ENCODE measurements at regions not wholly inside any gene's neighbourhood (a gene's known extent, or its start where the extent isn't known, plus 50 kb on each side); places are given as distances from the start of the nearest gene placed in this dataset.
A peak's percentile ranks its signal among the peaks of the same experiment; 100 is the strongest.

DNA sequence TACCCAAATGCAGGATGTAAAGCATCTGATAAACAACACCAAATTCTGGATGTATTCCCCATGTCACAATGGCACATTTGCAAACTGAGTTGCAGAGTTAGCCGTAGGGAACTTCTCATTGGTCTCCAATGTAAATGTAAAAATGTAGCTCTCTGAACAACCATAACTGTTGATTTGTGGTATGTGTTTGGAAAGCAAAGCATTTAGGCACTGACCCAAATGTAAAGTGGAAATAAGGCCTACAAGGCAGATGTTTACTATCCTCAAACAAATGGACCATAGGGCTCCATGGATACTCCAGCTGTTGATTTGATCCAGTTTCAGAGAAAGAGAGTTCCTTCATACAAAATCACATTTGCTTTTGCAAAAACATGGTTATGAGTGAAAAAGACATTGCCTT lies 223.0 kb upstream of the ELAC2 start:
- no peak overlapping the region for H3K4me3 ChIP-seq
- WGBS, 4 donors: 74 to 88% (median 85%) methylated on average over 1 of the region's 1 CpG

DNA sequence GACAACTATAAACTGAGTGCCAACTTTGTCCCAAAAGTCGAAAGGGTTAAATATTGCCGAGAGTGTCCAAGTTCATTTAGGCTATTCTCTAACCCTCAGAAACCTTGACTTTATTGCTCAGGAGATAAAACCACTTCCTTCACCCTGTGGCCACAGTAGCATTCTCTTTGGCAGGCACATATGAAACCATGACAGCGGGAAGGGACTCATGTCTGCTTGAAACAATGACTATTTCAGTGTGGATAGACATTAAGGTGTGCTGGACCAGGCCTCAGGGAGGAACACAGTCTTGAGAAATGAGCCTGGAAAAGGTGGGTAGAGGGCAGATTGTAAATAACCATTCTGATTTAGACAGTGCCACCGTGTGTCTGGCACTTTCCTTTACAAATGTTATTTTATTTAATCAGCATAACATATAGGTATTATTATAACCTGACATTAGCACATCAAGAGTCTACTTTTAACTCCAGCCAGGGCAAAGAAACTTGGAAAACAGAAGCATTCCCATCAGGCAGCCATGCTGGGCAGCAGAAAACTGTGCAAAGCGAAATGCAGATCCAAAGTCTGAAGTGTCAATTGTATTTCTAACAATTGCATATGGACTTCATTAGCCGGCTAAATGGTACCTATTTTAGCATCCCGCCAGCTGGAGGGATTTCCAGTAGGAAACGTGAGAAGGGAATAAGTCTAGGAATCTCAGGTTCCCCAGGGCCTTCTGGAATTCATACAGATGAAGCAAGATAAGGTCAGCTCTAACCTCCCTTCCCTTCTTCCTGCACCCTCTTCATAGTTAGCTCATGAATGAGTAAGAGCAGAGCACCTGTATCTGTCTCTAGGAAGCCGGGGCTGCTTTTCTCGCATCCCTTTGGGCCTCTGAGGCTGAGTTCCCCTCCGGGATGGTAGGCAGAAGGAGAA lies 212.8 kb upstream of the ELAC2 start:
- no peak for TF ChIP-seq POLR2A (IDR thresholded peaks at IDR 0.05)
- TF ChIP-seq, protein P1, sequence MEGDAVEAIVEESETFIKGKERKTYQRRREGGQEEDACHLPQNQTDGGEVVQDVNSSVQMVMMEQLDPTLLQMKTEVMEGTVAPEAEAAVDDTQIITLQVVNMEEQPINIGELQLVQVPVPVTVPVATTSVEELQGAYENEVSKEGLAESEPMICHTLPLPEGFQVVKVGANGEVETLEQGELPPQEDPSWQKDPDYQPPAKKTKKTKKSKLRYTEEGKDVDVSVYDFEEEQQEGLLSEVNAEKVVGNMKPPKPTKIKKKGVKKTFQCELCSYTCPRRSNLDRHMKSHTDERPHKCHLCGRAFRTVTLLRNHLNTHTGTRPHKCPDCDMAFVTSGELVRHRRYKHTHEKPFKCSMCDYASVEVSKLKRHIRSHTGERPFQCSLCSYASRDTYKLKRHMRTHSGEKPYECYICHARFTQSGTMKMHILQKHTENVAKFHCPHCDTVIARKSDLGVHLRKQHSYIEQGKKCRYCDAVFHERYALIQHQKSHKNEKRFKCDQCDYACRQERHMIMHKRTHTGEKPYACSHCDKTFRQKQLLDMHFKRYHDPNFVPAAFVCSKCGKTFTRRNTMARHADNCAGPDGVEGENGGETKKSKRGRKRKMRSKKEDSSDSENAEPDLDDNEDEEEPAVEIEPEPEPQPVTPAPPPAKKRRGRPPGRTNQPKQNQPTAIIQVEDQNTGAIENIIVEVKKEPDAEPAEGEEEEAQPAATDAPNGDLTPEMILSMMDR (IDR thresholded peaks at IDR 0.05): peak in 1 of 12 donors; percentile 5
- Histone ChIP-seq H3K4me3 (no peak overlapping the region), H3K9me3 (no peaks in the 10 kb centered on the region), H3K4me1 (no peaks in the 10 kb centered on the region), H3K36me3 (no peaks in the 10 kb centered on the region), H3K27me3 (peaks cover 0 to 4% (median 0%) of the 10 kb centered on the region in 9 donors), H3K27ac (no peak overlapping the region)
- intact Hi-C loops (cut with DNase I): no loop called here
- DNase-seq: no peak
- ATAC-seq: no peak
- WGBS, 4 donors: 63 to 71% (median 65%) methylated on average over 11 of the region's 11 CpGs

More for the DNA sequence above, 223.0 kb upstream of the ELAC2 start:
- intact Hi-C loops (cut with DNase I): no loop called here
- Histone ChIP-seq H3K27ac (no peak overlapping the region), H3K36me3 (no peaks in the 10 kb centered on the region), H3K4me1 (no peaks in the 10 kb centered on the region), H3K27me3 (no peaks in the 10 kb centered on the region), H3K9me3 (no peaks in the 10 kb centered on the region)
- TF ChIP-seq, protein P1 (IDR thresholded peaks at IDR 0.05): no peak
- no peak for TF ChIP-seq POLR2A (IDR thresholded peaks at IDR 0.05)
- ATAC-seq (no peak), DNase-seq (no peak)

DNA sequence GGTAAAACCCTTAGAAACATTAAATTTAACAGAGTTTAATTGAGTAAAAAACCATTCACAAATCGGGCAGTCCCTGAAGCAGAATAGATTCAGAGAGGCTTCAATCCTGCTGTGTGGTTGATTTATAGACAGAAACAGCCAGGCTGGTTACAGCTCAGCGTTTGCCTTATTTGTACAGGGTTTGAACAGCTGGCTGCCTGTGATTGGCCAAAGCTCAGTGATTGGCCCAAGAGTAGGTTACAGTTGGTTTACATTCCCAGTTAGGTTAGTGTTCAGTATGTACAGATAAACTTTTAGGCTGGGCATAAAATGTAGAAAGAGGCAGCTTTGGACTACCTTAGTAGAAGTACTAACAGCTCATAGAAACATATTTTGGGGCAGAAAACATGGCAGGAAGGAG lies 210.4 kb upstream of the ELAC2 start:
- H3K9me3 ChIP-seq: no peaks in the 10 kb centered on the region
- H3K4me3 ChIP-seq: no peak overlapping the region
- TF ChIP-seq, protein P1 (IDR thresholded peaks at IDR 0.05): no peak
- TF ChIP-seq POLR2A (IDR thresholded peaks at IDR 0.05): no peak
- no peaks in the 10 kb centered on the region for H3K36me3 ChIP-seq
- no peaks in the 10 kb centered on the region for H3K4me1 ChIP-seq
- ATAC-seq (no peak), DNase-seq (no peak)
- intact Hi-C loops (cut with DNase I): no loop called here
- H3K27ac ChIP-seq: no peak overlapping the region
- H3K27me3 ChIP-seq: peaks cover 0 to 7% (median 0%) of the 10 kb centered on the region in 9 donors
- 57 to 77% (median 72%) methylated on average over 2 of the region's 2 CpGs for WGBS, 4 donors

DNA sequence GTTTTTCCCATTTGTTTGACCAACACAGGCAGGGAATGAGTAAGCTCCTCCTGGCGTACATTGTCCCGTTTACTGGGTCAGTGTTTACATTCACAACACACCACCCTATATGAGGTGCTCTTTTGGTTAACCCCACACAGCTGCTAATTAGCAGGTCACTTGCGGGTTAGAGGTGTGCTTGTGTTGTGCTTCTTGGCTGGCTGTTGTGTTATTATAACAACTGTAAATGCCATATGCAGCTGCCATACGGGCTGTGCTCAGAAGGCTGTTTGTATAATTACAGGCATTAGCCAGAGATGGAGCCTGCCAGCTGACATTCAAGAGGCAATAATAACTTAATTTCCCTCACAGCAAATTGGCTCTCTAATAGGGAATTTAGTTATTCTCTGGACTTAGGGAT lies 205.1 kb upstream of the ELAC2 start:
- no peak for ATAC-seq
- no peaks in the 10 kb centered on the region for H3K36me3 ChIP-seq
- no peak for TF ChIP-seq POLR2A (IDR thresholded peaks at IDR 0.05)
- TF ChIP-seq, protein P1 (IDR thresholded peaks at IDR 0.05): no peak
- no peaks in the 10 kb centered on the region for H3K9me3 ChIP-seq
- no peaks in the 10 kb centered on the region for H3K4me1 ChIP-seq
- no peak for DNase-seq
- H3K27ac ChIP-seq: no peak overlapping the region
- peaks cover 0 to 11% (median 0%) of the 10 kb centered on the region in 9 donors for H3K27me3 ChIP-seq
- intact Hi-C loops (cut with DNase I): no loop called here
- H3K4me3 ChIP-seq: no peak overlapping the region
- WGBS, 4 donors: 65 to 69% (median 67%) methylated on average over 4 of the region's 4 CpGs

Data from heart left ventricle (tissue), 16 donors.